Ovary (tissue), 7 donors: ENCODE measurements at regions not wholly inside any gene's neighbourhood (a gene's known extent, or its start where the extent isn't known, plus 50 kb on each side); places are given as distances from the start of the nearest gene placed in this dataset.

Experiments used
- DNase-seq, 5 donors: peaks; one replicate each; pipeline ENCODE4 v3.0.0-alpha.2; 2019 to 2020
- H3K27ac ChIP-seq, 2 donors: fragments of 200-600 bp; one replicate each; pipeline versions ENCODE4 v1.5.1 to v1.8.0; 2019 to 2022
- H3K27me3 ChIP-seq: fragments of 200-600 bp; one replicate; pipeline ENCODE4 v1.8.0; 2022
- H3K36me3 ChIP-seq: fragments of 200-600 bp; sonication (generic); one replicate; pipeline ENCODE4 v1.5.1; 2019
- H3K4me1 ChIP-seq: one replicate; pipeline ENCODE4 v1.8.1; 2013; ENCODE audit warnings: mild to moderate bottlenecking, moderate library complexity; ENCODE audit not compliant: insufficient read depth
- H3K4me3 ChIP-seq: fragments of 200-600 bp; sonication (generic); one replicate; pipeline ENCODE4 v1.5.1; 2017
- H3K9me3 ChIP-seq, 2 donors: fragments of 200-600 bp in 1 of 2; sonication (generic) in 1 of 2; one replicate each; pipeline versions ENCODE4 v1.5.1 to v1.8.1; 2013 to 2019; ENCODE audit warnings: mild to moderate bottlenecking in 1 of 2, moderate library complexity in 1 of 2
- EP300 ChIP-seq: sonication (generic); formaldehyde crosslinking; IDR thresholded peaks from one replicate; pipeline ENCODE4 v1.6.1; 2017; ENCODE audit warnings: antibody characterized with exemption
- POLR2A ChIP-seq: fragments of 450-650 bp; IDR thresholded peaks from one replicate; pipeline ENCODE4 v1.6.1; 2017; ENCODE audit warnings: antibody characterized with exemption, mild to moderate bottlenecking, moderate library complexity
- WGBS, 3 donors: extraction: QIAGEN DNeasy Blood & Tissue Kit in 1 of 3; methylation state at CpG; one replicate each; pipeline versions ENCODE4 v1.1.5 to v1.1.7; 2013 to 2017; 5-methylcytosine and 5-hydroxymethylcytosine counted together
- intact Hi-C, 4 donors: fragments of 100-400 bp; cut with DNase I; formaldehyde crosslinking; loops; one replicate each; pipeline versions ENCODE4 v1.11.0 to v1.15.1; 2022 to 2023
- TF ChIP-seq, protein P1 (sequence below), 3 donors: fragments of 450-650 bp in 2 of 3; fragments of 200-600 bp in 1 of 3; IDR thresholded peaks; one replicate each; pipeline versions ENCODE4 v1.5.1 to v1.8.0; 2016 to 2022; ENCODE audit warnings: antibody characterized with exemption in 3 of 3, mild to moderate bottlenecking in 1 of 3
- donor health status: DM: no; HTN: no; CAD: no; lungs with moderate emphysema.
- donor health status: DM: no; HTN: no; CAD: no.
- donor health status: Bipolar disorder and iron deficiency.
- donor health status: DM: no; HTN: no; CAD: no.
- donor health status: DM: yes; HTN: yes; CAD: no.

DNA sequence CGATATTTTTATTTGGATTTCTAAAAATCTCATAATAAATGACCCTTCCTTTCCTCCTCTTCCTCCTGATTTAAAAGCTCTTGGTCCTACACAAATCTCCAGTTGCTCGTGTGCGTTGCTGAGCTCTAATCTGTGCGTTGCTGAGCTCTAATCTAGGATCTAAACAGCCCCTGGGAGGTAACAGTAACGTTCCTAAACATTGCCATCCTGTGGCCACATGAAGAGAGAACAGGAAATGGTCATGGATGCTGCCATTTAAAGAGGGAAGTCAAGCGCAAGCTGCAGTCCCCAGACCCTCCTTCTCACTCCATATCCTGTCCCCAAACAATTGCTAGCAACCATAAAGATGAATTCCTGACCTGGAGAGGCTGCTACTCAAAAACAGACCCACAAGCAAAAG lies 170.8 kb downstream of the NUFIP1 start:
- Histone ChIP-seq H3K36me3 (no peaks in the 10 kb centered on the region), H3K27me3 (no peaks in the 10 kb centered on the region), H3K4me1 (peaks cover 7% of the 10 kb centered on the region), H3K27ac (no peak overlapping the region), H3K4me3 (no peak overlapping the region), H3K9me3 (no peaks in the 10 kb centered on the region)
- 73 to 83% (median 75%) methylated on average over 6 of the region's 6 CpGs for WGBS, 3 donors
- intact Hi-C loops = no loop called here
- TF ChIP-seq, protein P1, sequence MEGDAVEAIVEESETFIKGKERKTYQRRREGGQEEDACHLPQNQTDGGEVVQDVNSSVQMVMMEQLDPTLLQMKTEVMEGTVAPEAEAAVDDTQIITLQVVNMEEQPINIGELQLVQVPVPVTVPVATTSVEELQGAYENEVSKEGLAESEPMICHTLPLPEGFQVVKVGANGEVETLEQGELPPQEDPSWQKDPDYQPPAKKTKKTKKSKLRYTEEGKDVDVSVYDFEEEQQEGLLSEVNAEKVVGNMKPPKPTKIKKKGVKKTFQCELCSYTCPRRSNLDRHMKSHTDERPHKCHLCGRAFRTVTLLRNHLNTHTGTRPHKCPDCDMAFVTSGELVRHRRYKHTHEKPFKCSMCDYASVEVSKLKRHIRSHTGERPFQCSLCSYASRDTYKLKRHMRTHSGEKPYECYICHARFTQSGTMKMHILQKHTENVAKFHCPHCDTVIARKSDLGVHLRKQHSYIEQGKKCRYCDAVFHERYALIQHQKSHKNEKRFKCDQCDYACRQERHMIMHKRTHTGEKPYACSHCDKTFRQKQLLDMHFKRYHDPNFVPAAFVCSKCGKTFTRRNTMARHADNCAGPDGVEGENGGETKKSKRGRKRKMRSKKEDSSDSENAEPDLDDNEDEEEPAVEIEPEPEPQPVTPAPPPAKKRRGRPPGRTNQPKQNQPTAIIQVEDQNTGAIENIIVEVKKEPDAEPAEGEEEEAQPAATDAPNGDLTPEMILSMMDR (IDR thresholded peaks at IDR 0.05) = no peak
- TF ChIP-seq POLR2A (no peak), EP300 (no peak)
- DNase-seq = no peak

- no peak overlapping the region for H3K27ac ChIP-seq
- WGBS, 3 donors = 92 to 96% (median 94%) methylated on average over 5 of the region's 5 CpGs
- no peaks in the 10 kb centered on the region for H3K36me3 ChIP-seq
- DNase-seq = no peak
- peaks cover 7% of the 10 kb centered on the region for H3K4me1 ChIP-seq
- H3K9me3 ChIP-seq = no peaks in the 10 kb centered on the region
- H3K4me3 ChIP-seq = no peak overlapping the region
- H3K27me3 ChIP-seq = no peaks in the 10 kb centered on the region
- intact Hi-C loops = no loop called here
- no peak for TF ChIP-seq POLR2A
- TF ChIP-seq EP300 = no peak
- TF ChIP-seq, protein P1 (IDR thresholded peaks at IDR 0.05) = no peak
These were observed 171.3 kb downstream of the NUFIP1 start for GRCh38 chr13:44818016-44818415.

GRCh38 chr13:44817131-44817671 lies 172.1 kb downstream of the NUFIP1 start:
- Histone ChIP-seq H3K9me3 (no peaks in the 10 kb centered on the region), H3K4me3 (no peak overlapping the region), H3K4me1 (peaks cover 7% of the 10 kb centered on the region), H3K27ac (no peak overlapping the region), H3K27me3 (no peaks in the 10 kb centered on the region), H3K36me3 (no peaks in the 10 kb centered on the region)
- intact Hi-C loops = no loop called here
- 77 to 83% (median 80%) methylated on average over 5 of the region's 5 CpGs for WGBS, 3 donors
- TF ChIP-seq POLR2A = no peak
- TF ChIP-seq, protein P1 (IDR thresholded peaks at IDR 0.05) = no peak
- no peak for TF ChIP-seq EP300
- no peak for DNase-seq

DNA sequence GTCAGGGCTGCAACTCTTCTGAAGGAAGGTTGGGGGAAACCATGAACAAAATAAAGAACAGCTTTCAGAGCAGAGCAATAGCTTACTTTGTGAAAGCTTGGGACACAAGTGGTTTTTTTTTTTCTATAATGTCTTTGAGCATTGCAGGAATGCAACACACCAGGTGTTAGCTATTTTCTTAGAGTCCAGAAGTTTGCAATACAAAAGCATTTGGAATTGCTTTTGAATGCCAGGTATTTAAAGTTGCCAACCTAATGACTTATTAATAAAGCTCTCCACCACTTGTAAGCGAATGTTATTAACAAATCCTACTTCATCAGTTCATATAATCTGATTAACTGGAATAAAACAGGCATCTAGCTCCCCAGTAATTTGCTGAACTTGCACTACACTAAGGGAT lies 172.6 kb downstream of the NUFIP1 start:
- no peak for DNase-seq
- intact Hi-C loops = no loop called here
- TF ChIP-seq EP300 (no peak), POLR2A (no peak)
- TF ChIP-seq, protein P1 (IDR thresholded peaks at IDR 0.05) = no peak
- 90 to 97% (median 97%) methylated on average over 1 of the region's 1 CpG for WGBS, 3 donors
- Histone ChIP-seq H3K4me3 (no peak overlapping the region), H3K9me3 (no peaks in the 10 kb centered on the region), H3K27me3 (no peaks in the 10 kb centered on the region), H3K27ac (no peak overlapping the region), H3K36me3 (no peaks in the 10 kb centered on the region), H3K4me1 (peaks cover 7% of the 10 kb centered on the region)
